ENCODE measurements at regions not wholly inside any gene's neighbourhood (a gene's known extent, or its start where the extent isn't known, plus 50 kb on each side); places are given as distances from the start of the nearest gene placed in this dataset.

DNA sequence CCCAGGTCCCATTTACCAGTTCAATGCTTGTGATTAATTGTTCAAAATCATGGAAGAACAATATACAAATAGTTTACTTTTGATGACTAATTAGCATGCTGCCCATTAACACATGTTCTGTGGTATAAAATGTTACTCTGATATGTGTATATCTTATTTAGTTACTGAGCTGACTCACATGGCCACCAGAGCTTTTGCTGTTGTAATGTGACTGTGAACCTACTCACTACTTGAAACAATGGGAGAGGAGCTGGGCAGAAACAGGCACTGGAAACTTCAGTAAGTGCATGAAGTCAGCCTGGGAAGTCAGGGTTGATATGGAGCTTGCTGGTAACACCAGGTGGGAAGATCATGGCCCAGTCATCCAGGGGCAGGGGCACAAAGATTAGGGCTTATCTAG is 72.7 kb upstream of the MAD2L1 start:
- no peak overlapping the region for H3K9ac ChIP-seq (ENCODE audit: low read depth, low read length, poor library complexity, severe bottlenecking)
- H3K4me2 ChIP-seq (ENCODE audit: low read depth, low read length, poor library complexity, severe bottlenecking): no peak overlapping the region
- no peaks in the 10 kb centered on the region for H3K27me3 ChIP-seq (ENCODE audit: insufficient read depth, low read length, poor library complexity, severe bottlenecking)
- no peak overlapping the region for H3K4me3 ChIP-seq (ENCODE audit: low read length, poor library complexity, severe bottlenecking)
- TF ChIP-seq EZH2phosphoT487 (IDR thresholded peaks at IDR 0.05; ENCODE audit: borderline replicate concordance) (no peak), CTCF (conservative IDR thresholded peaks at IDR 0.05; ENCODE audit: low read length) (no peak)
- H3K9me2 ChIP-seq (replicated peaks; ENCODE audit: low read depth, low read length): no peaks in the 10 kb centered on the region
- H3K9me3 ChIP-seq (ENCODE audit: insufficient read depth, low read depth, low read length): no peaks in the 10 kb centered on the region
- no peaks in the 10 kb centered on the region for H3K79me2 ChIP-seq (ENCODE audit: insufficient read depth, low read length)
- H3K36me3 ChIP-seq (ENCODE audit: insufficient read depth, low read length): no peaks in the 10 kb centered on the region
- H2AFZ ChIP-seq (ENCODE audit: low read length): no peak overlapping the region
- H4K20me1 ChIP-seq (ENCODE audit: insufficient read depth, low read length, poor library complexity, severe bottlenecking): no peaks in the 10 kb centered on the region
- no peaks in the 10 kb centered on the region for H3K4me1 ChIP-seq (ENCODE audit: insufficient read depth, low read length, poor library complexity, severe bottlenecking)
- H3F3A ChIP-seq (ENCODE audit: low read depth): no peaks in the 10 kb centered on the region

GRCh38 chr4:120132935-120133334 is 66.3 kb upstream of the MAD2L1 start:
- Histone ChIP-seq H3K9me3 (ENCODE audit: insufficient read depth, low read depth, low read length) (no peaks in the 10 kb centered on the region), H3K79me2 (ENCODE audit: insufficient read depth, low read length) (no peaks in the 10 kb centered on the region), H2AFZ (ENCODE audit: low read length) (no peak overlapping the region), H3K4me3 (ENCODE audit: low read length, poor library complexity, severe bottlenecking) (no peak overlapping the region), H3K36me3 (ENCODE audit: insufficient read depth, low read length) (no peaks in the 10 kb centered on the region), H4K20me1 (ENCODE audit: insufficient read depth, low read length, poor library complexity, severe bottlenecking) (no peaks in the 10 kb centered on the region), H3K9me2 (replicated peaks; ENCODE audit: low read depth, low read length) (no peaks in the 10 kb centered on the region), H3K9ac (ENCODE audit: low read depth, low read length, poor library complexity, severe bottlenecking) (no peak overlapping the region), H3F3A (ENCODE audit: low read depth) (no peaks in the 10 kb centered on the region), H3K27me3 (ENCODE audit: insufficient read depth, low read length, poor library complexity, severe bottlenecking) (no peaks in the 10 kb centered on the region), H3K4me1 (ENCODE audit: insufficient read depth, low read length, poor library complexity, severe bottlenecking) (no peaks in the 10 kb centered on the region), H3K4me2 (ENCODE audit: low read depth, low read length, poor library complexity, severe bottlenecking) (no peak overlapping the region)
- no peak for TF ChIP-seq CTCF (conservative IDR thresholded peaks at IDR 0.05; ENCODE audit: low read length)
- no peak for TF ChIP-seq EZH2phosphoT487 (IDR thresholded peaks at IDR 0.05; ENCODE audit: borderline replicate concordance)

DNA sequence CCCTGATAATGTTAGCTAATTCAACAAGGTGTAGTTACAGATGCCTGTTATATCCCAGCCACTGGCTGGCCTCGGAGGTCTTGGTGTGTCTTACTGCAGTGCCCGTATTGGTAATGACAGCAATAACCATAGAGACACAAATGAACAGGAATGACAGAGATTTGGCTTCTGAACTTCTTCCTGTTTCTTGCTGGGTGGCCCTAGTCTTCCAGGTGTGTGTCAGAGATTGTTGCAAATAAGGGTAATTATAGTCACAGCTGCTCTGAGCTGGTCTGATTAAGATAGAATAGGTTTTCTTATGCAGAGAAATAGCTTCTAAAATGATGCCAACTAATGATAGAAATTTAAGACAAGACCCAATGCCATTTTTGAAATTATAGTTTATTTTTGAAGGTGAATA is 64.1 kb upstream of the MAD2L1 start:
- no peak overlapping the region for H3K9ac ChIP-seq (ENCODE audit: low read depth, low read length, poor library complexity, severe bottlenecking)
- TF ChIP-seq CTCF (conservative IDR thresholded peaks at IDR 0.05; ENCODE audit: low read length) (no peak), EZH2phosphoT487 (IDR thresholded peaks at IDR 0.05; ENCODE audit: borderline replicate concordance) (no peak)
- H3K36me3 ChIP-seq (ENCODE audit: insufficient read depth, low read length): no peaks in the 10 kb centered on the region
- H3K9me2 ChIP-seq (replicated peaks; ENCODE audit: low read depth, low read length): no peaks in the 10 kb centered on the region
- H3K79me2 ChIP-seq (ENCODE audit: insufficient read depth, low read length): no peaks in the 10 kb centered on the region
- H4K20me1 ChIP-seq (ENCODE audit: insufficient read depth, low read length, poor library complexity, severe bottlenecking): no peaks in the 10 kb centered on the region
- H3K4me3 ChIP-seq (ENCODE audit: low read length, poor library complexity, severe bottlenecking): no peak overlapping the region
- no peaks in the 10 kb centered on the region for H3K4me1 ChIP-seq (ENCODE audit: insufficient read depth, low read length, poor library complexity, severe bottlenecking)
- no peaks in the 10 kb centered on the region for H3K9me3 ChIP-seq (ENCODE audit: insufficient read depth, low read depth, low read length)
- no peaks in the 10 kb centered on the region for H3K27me3 ChIP-seq (ENCODE audit: insufficient read depth, low read length, poor library complexity, severe bottlenecking)
- no peak overlapping the region for H3K4me2 ChIP-seq (ENCODE audit: low read depth, low read length, poor library complexity, severe bottlenecking)
- H2AFZ ChIP-seq (ENCODE audit: low read length): no peak overlapping the region
- H3F3A ChIP-seq (ENCODE audit: low read depth): no peaks in the 10 kb centered on the region

All from Loucy (cell line).